Suprapubic skin (tissue), 4 donors: ENCODE measurements at regions not wholly inside any gene's neighbourhood (a gene's known extent, or its start where the extent isn't known, plus 50 kb on each side); places are given as distances from the start of the nearest gene placed in this dataset.

Source experiments
- CTCF ChIP-seq, 2 donors: fragments of 200-600 bp in 1 of 2; fragments of 450-650 bp in 1 of 2; sonication (generic) in 1 of 2; IDR thresholded peaks; one replicate each; pipeline ENCODE4 v1.5.1; 2016 to 2019; ENCODE audit warnings: antibody characterized with exemption in 2 of 2, mild to moderate bottlenecking in 1 of 2, moderate library complexity in 1 of 2
- POLR2A ChIP-seq, 2 donors: fragments of 450-650 bp; IDR thresholded peaks; one replicate each; pipeline ENCODE4 v1.6.1; 2017; ENCODE audit warnings: antibody characterized with exemption in 2 of 2, mild to moderate bottlenecking in 2 of 2, moderate library complexity in 2 of 2
- POLR2AphosphoS5 ChIP-seq, 3 donors: sonication (generic); formaldehyde crosslinking; IDR thresholded peaks; one replicate each; pipeline ENCODE4 v1.6.1; 2017; ENCODE audit warnings: antibody characterized with exemption in 3 of 3

- TF ChIP-seq POLR2A (IDR thresholded peaks at IDR 0.05) = no peak
- peak; percentile 55 to 71 for TF ChIP-seq CTCF (IDR thresholded peaks at IDR 0.05)
- no peak for TF ChIP-seq POLR2AphosphoS5 (IDR thresholded peaks at IDR 0.05)
Measured at GRCh38 chr12:91577586-91578539, 395.2 kb upstream of the DCN start.
